GM12872 (cell line): ENCODE measurements at regions not wholly inside any gene's neighbourhood (a gene's known extent, or its start where the extent isn't known, plus 50 kb on each side); places are given as distances from the start of the nearest gene placed in this dataset.

Source experiments
- CTCF ChIP-seq: IDR thresholded peaks from 3 replicates; pipeline ENCODE4 v1.5.1; 2011; ENCODE audit warnings: low read depth, mild to moderate bottlenecking, low read length, moderate library complexity; ENCODE audit not compliant: insufficient read depth

DNA sequence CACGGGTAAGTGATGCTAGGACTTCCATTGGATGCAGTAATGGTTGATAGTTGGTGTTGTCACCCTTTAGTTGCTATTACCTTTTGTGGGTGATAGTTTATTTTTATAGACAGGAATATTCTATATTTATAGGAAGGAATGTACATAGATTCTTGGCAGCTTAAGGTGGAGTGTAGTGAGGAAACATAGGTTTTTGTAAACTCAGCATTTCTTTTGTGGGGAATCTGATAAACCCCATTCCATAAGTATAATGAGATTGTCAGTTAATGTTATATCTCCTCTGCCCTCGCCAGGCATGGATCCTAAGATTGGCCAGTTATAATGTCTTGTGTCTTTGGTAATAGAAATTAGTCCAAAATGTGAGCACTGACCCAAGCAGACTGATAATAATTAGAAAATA, 262.7 kb downstream of the JRKL start:
- TF ChIP-seq CTCF = no peak

GRCh38 chr11:96655474-96655873, 265.7 kb downstream of the JRKL start:
- no peak for TF ChIP-seq CTCF

DNA sequence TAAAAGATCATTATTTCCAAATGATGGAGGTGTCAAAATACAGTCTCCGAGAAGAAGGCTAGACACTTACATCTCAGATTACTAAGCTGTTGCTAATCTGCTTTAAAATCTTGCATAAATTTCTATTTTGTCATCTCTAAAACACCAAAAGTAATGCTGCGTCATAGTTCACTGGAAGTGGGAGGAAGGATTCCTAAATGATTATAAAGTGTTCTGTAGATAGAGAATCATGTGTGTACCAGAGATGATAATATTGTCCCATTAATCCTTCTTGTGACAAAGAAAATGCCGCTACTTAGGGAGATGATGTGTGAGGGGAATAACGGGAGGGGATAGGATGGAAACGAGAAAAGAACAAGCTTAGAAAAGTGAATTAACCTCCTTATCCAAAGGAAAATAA, 268.6 kb downstream of the JRKL start:
- TF ChIP-seq CTCF = no peak

DNA sequence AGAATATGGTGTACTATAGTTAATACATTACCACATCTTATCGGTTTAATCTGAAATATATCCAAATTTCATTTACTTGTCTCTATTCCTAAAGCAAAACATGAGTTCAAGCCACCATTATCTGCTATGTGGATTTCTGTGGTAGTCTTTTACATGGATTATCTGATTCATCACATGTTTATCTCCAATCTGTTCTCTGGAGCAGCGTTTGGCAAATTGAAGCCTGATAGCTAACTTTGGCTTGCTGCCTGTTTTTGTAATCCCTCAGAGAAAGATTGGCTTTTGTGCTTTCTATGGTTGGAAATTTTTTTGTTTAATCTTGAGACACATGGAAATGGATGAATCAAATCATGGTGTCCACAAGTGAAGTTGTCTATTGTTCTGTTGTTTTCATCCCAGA, 274.3 kb downstream of the JRKL start:
- TF ChIP-seq CTCF = no peak

DNA sequence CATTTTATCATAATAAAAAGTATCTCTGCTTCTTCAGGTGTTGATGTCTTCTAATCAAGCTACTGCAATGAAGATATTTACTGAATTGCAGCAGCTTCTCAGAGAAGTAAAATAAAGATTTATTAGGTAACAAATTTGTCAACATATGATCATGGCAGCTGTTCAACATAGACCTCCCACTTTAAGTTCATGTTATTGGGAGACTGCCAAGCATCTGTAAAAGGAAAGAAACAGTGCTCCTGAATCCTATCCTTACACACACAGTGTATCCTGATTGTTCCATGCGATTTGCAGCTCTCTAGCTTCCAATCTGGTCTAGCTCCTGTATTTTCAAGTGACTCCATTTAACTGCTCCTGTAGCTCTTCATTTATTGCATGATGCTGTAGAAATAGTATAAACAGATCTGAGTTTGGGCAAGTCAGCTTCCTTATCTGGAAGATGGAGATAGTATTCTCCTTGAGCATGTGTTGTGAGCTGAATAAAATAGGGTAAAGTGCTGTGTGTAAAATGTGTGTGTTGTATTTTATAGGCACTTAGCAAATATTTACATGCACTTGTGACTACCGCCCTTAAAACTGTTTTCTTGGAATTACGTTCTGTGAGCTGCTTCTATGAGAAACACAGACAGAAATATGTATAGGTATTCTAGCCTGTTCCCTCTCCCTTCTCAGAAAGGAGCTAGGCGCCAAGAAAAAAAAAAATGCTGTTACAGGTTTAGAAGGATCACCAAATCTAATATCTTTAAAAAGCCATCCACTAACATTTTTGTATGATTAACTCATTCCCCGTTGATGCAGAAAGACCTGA, 290.6 kb downstream of the JRKL start:
- TF ChIP-seq CTCF = no peak

DNA sequence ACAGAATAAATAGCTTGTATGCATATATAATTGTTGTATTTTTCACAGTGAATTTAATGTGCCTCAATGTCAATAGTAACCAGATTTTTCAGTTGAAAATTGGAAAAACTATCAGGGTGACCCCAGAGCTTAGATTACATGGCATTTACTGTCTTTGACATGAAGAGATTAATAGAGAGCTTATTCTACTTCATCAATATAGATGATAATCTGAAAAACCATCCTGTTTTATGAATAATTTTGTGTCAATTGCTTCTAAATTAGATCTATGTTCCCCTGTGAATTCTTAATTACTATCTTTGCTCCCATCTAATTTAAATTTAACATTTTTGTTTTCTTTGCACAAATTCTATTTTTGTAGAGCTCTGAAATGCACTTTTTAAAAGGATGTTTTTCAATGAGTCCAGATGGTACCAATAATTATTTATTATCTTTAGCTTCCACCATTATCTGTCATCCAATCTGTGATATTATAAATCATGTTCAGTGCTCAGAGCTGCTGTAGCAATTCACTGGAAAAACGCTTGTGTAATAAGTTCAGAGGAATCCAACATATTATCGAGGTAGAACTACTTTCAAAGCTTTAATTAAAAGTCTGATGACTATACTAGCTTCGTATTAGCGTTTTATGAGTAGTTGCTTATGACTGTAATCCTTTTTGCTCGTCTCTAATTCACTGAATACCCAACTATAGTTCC, 291.4 kb downstream of the JRKL start:
- TF ChIP-seq CTCF = no peak

DNA sequence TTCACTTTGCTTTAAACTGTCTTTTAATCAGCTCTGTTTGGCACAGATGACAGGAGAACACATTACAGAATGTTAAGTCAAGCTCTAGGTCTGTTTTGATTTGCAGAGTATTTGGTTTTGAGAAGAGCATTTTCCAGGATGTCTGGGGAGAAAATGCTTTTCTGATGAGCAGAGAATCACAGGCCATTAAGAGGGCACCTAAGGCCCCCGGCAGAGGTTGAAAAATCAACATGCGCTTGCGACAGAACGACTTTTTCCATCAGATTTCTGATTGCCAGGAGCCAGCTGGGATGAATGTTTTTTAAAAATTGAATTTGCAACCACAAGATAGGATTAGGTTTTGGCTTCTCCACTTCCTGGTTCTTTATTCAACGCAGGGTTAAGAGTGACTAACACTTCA, 304.5 kb downstream of the JRKL start:
- no peak for TF ChIP-seq CTCF
